ENCODE measurements at regions not wholly inside any gene's neighbourhood (a gene's known extent, or its start where the extent isn't known, plus 50 kb on each side); places are given as distances from the start of the nearest gene placed in this dataset.

- Histone ChIP-seq H3K9me3 (ENCODE audit: control insufficient read depth, insufficient read depth, low read depth, low read length) (no peaks in the 10 kb centered on the region), H3K27ac (ENCODE audit: extremely low read depth, low read depth, low read length) (no peak overlapping the region), H3K4me3 (ENCODE audit: low read depth, low read length) (no peak overlapping the region), H3K4me1 (ENCODE audit: control insufficient read depth, insufficient read depth, low read length) (no peaks in the 10 kb centered on the region), H3K36me3 (ENCODE audit: control insufficient read depth in 2 of 2, insufficient read depth in 1 of 2, low read length in 2 of 2) (no peaks in the 10 kb centered on the region)
- CTCF ChIA-PET: interaction anchor here (1.2 kb wide), 1 partner anchor 197 kb away, joined by 3 read pairs; no protein-coding TSS in a partner anchor
- POLR2A ChIA-PET: no interaction called here
- TF ChIP-seq ZFHX2 (tag by site-specific recombination; conservative IDR thresholded peaks at IDR 0.05) (peak; percentile 72), EGR2 (tag by site-specific recombination; IDR thresholded peaks at IDR 0.05; ENCODE audit: low read depth) (peak; percentile 48), ZNF555 (tag by site-specific recombination; conservative IDR thresholded peaks at IDR 0.05) (no peak), ZIC2 (tag by site-specific recombination; IDR thresholded peaks at IDR 0.05) (0 out of 2 replicates have a peak, but pooled peaks have one; percentile 8), ZNF221 (tag by site-specific recombination; IDR thresholded peaks at IDR 0.05; ENCODE audit: borderline replicate concordance) (no peak), ZNF544 (tag by site-specific recombination; IDR thresholded peaks at IDR 0.05) (no peak), HOXD13 (CRISPR knock-in tag; IDR thresholded peaks at IDR 0.05; ENCODE audit: borderline replicate concordance) (no peak), ZNF184 (tag by site-specific recombination; IDR thresholded peaks at IDR 0.05) (no peak)
These were observed 181.8 kb upstream of the MYL2 start for GRCh38 chr12:111102102-111102739.

- CTCF ChIA-PET: interaction anchor here (1.2 kb wide), 1 partner anchor 198 kb away, joined by 3 read pairs; no protein-coding TSS in a partner anchor
These were observed 180.6 kb upstream of the MYL2 start for GRCh38 chr12:111101003-111101402.

GRCh38 chr12:111100554-111100953, 180.2 kb upstream of the MYL2 start:
- CTCF ChIA-PET: no interaction called here
- Histone ChIP-seq H3K36me3 (ENCODE audit: control insufficient read depth in 2 of 2, insufficient read depth in 1 of 2, low read length in 2 of 2) (no peaks in the 10 kb centered on the region), H3K4me3 (ENCODE audit: low read depth, low read length) (no peak overlapping the region), H3K4me1 (ENCODE audit: control insufficient read depth, insufficient read depth, low read length) (no peaks in the 10 kb centered on the region), H3K9me3 (ENCODE audit: control insufficient read depth, insufficient read depth, low read depth, low read length) (no peaks in the 10 kb centered on the region), H3K27ac (ENCODE audit: extremely low read depth, low read depth, low read length) (no peak overlapping the region)
- POLR2A ChIA-PET: no interaction called here
- no peak for TF ChIP-seq ZNF544 (tag by site-specific recombination; IDR thresholded peaks at IDR 0.05)
- peak; percentile 76 for TF ChIP-seq SCRT2 (tag by site-specific recombination; IDR thresholded peaks at IDR 0.05)
- 0 out of 2 replicates have a peak, but pooled peaks have one; percentile 37 for TF ChIP-seq SCRT1 (tag by site-specific recombination; IDR thresholded peaks at IDR 0.05; ENCODE audit: borderline replicate concordance)

More at GRCh38 chr12:111101003-111101402, 180.6 kb upstream of the MYL2 start:
- Histone ChIP-seq H3K4me1 (ENCODE audit: control insufficient read depth, insufficient read depth, low read length) (no peaks in the 10 kb centered on the region), H3K36me3 (ENCODE audit: control insufficient read depth in 2 of 2, insufficient read depth in 1 of 2, low read length in 2 of 2) (no peaks in the 10 kb centered on the region), H3K27ac (ENCODE audit: extremely low read depth, low read depth, low read length) (no peak overlapping the region), H3K9me3 (ENCODE audit: control insufficient read depth, insufficient read depth, low read depth, low read length) (no peaks in the 10 kb centered on the region), H3K4me3 (ENCODE audit: low read depth, low read length) (no peak overlapping the region)
- POLR2A ChIA-PET: no interaction called here
- no peak for TF ChIP-seq ZNF626 (tag by site-specific recombination; IDR thresholded peaks at IDR 0.05)
- TF ChIP-seq ZNF404 (tag by site-specific recombination; IDR thresholded peaks at IDR 0.05): no peak
- TF ChIP-seq ZNF433 (tag by site-specific recombination; IDR thresholded peaks at IDR 0.05; ENCODE audit: low read depth): no peak
- TF ChIP-seq ZIC2 (tag by site-specific recombination; IDR thresholded peaks at IDR 0.05): peak; percentile 15; the same call in 1 of the 2 replicates
- no peak for TF ChIP-seq YY2 (tag by site-specific recombination; IDR thresholded peaks at IDR 0.05)

GRCh38 chr12:111100003-111100402, 179.6 kb upstream of the MYL2 start:
- no peak overlapping the region for H3K4me3 ChIP-seq (ENCODE audit: low read depth, low read length)
- H3K9me3 ChIP-seq (ENCODE audit: control insufficient read depth, insufficient read depth, low read depth, low read length): no peaks in the 10 kb centered on the region
- ChIA-PET CTCF (interaction anchor here (0.7 kb wide), 1 partner anchor 118 kb away, joined by 6 read pairs; no protein-coding TSS in a partner anchor), POLR2A (no interaction called here)
- TF ChIP-seq ZBTB26 (tag by site-specific recombination; optimal IDR thresholded peaks at IDR 0.05) (no peak), ZNF639 (tag by site-specific recombination; IDR thresholded peaks at IDR 0.05) (no peak), ZNF148 (tag by site-specific recombination; IDR thresholded peaks at IDR 0.05; ENCODE audit: borderline replicate concordance) (no peak), ZSCAN4 (tag by site-specific recombination; IDR thresholded peaks at IDR 0.05) (peak; percentile 79)
- H3K27ac ChIP-seq (ENCODE audit: extremely low read depth, low read depth, low read length): no peak overlapping the region
- H3K4me1 ChIP-seq (ENCODE audit: control insufficient read depth, insufficient read depth, low read length): no peaks in the 10 kb centered on the region
- no peaks in the 10 kb centered on the region for H3K36me3 ChIP-seq (ENCODE audit: control insufficient read depth in 2 of 2, insufficient read depth in 1 of 2, low read length in 2 of 2)

Measured in HEK293 (cell line).